GM19035 (cell line): ENCODE measurements at regions not wholly inside any gene's neighbourhood (a gene's known extent, or its start where the extent isn't known, plus 50 kb on each side); places are given as distances from the start of the nearest gene placed in this dataset.

Experiments used
- ATAC-seq: cut with Tn5 transposase; IDR thresholded peaks from one replicate; pipeline ENCODE4 v1.9.1; 2021; ENCODE audit not compliant: unreplicated experiment

DNA sequence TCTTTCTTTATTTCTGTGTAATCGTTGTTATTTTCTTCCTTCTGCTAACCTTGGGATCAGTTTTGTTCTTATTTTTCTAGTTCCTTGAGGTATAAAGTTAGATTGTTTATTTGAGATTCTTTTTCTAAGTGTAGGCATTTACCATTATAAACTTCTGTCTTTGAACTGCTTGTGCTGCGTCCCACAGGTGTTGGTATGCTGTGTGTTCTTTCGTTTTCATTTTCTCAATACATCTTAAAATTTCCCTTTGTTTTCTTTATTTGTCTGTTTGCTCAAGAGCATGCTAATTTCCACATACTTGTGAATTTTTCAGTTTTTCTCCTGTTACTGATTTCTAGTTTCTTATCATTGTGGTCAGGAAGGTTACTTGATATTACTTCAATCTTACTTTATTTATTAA is 873.8 kb upstream of the GCFC2 start:
- ATAC-seq = no peak

DNA sequence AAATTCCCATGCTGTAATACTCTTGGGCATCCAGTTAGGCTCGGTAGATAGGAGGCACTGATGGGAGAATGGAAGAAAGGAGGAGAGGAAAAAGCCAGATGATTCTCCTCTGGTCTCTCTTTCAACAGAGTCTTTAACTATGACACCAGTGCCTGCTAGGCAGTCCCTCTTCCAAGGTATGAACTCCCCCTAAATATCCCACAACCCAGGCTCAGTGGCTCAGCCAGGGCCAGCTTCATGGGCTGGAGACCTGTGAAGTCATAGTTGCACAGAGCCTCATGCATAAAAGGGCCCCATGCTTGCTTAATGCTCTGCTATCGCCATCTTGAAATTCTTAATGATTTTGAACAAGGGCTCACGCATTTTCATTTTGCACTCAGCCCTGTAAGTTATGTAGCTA is 869.2 kb upstream of the GCFC2 start:
- ATAC-seq = no peak

DNA sequence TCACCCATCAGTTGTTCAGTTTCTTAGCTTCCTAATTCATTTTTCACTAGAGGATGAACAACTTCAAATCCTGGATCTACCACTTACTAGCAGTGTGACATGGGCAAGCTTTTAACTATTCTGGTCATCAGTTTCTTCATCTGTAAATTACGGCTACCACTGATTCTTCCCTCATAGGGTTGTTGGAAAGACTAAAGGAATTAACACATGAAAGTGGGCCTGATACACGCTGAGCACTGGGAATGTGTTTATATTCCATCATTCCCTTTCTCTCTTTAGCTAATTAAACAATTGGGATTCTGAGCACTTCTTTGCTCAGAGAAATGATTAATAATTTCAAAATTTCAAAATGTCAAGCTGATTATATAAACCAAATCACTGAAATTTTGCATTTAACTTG is 862.3 kb upstream of the GCFC2 start:
- no peak for ATAC-seq

DNA sequence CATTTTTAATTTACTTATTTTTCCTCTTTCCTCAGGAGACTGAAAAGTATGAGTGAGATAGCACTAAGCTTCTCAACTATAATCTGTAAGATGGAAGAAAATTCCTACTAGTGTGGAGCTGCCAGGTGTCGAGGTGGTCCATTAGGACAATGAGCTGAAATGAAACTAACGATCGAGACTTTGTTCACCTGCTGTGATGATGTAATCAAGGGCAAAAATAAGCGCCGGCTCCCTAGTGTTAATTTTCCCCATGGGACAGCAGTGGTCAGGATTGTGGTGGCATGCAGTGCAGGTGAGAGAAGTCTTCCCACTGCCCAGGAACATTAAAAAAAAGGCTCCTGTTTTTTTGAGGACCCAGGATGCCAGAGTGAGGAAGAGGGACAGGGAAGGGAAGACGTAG is 859.1 kb upstream of the GCFC2 start:
- no peak for ATAC-seq

DNA sequence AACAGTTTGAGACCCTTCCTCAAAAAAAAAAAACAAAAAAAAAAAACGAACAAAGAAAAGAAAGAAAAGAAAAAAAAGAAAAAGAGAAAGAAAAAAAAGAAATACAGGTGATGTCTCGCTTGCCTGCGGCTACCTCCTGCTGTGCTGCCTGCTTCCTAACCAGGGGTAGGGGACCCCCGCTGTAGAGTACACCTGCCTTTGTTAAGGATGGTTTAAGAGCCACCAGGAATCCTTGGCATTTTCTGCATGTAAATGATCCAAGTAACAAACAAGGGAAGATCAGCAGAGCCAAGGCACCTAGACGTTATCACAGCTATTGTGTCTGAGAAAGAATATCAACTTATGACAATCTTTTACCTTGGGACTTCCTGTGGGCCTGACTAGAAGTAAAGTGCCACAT is 856.8 kb upstream of the GCFC2 start:
- ATAC-seq = no peak

GRCh38 chr2:76564734-76565133 is 854.0 kb upstream of the GCFC2 start:
- no peak for ATAC-seq

- no peak for ATAC-seq
Measured at GRCh38 chr2:76563730-76564129, 853.0 kb upstream of the GCFC2 start.

GRCh38 chr2:76558157-76558556 is 847.4 kb upstream of the GCFC2 start:
- ATAC-seq = no peak

- ATAC-seq = no peak
Measured at GRCh38 chr2:76556018-76556417, 845.3 kb upstream of the GCFC2 start.

GRCh38 chr2:76546207-76546606 is 835.5 kb upstream of the GCFC2 start:
- ATAC-seq = no peak

GRCh38 chr2:76544901-76545300 is 834.2 kb upstream of the GCFC2 start:
- ATAC-seq = no peak

DNA sequence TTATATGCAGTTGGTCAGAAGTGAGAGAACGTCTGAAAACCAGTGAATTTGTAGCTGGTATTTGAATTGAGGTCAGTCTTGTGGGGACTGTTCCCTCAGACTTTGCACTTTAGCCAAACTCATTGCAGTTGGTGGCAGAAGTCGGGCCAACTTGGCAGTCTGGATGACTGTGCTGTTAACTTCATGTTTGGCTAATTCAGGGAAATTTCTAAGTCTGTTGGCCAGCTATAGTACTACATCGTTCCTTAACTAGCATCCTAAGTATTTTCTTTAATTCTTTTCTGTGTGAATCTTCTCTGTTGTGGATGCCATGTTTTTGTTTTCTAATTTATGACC is 806.8 kb upstream of the GCFC2 start:
- no peak for ATAC-seq

DNA sequence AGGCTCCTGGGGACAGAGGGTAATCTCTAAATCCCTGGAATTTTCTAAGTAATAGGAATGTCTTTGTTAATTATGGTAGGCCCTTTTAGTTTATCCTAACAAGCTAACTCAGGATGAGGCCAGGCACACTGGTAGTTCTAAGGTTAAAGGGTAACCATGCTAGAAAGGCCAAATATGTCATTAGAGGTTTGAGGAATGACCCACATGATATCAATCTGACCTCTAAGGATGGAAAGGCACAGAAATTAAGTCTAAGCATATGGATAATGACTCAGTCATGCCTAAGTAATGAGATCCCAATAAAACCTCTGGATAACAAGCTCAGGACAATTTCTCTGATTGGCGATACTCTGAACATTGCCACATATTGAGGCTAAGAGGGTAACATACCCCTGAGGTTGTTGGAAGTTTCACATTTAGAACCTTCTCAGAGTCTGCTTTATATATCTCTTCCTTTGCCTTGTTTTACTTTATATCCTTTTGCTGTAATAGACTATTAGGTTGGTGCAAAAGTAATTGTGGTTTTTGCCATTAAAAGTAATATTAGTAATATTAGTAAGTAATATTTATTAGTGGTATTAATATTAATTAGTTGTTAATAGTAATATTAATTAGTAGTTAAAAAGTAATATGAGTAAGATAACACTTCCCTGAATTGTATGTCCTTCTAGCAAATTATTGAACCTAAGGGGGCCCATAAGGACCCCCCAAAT is 806.3 kb upstream of the GCFC2 start:
- ATAC-seq = no peak

DNA sequence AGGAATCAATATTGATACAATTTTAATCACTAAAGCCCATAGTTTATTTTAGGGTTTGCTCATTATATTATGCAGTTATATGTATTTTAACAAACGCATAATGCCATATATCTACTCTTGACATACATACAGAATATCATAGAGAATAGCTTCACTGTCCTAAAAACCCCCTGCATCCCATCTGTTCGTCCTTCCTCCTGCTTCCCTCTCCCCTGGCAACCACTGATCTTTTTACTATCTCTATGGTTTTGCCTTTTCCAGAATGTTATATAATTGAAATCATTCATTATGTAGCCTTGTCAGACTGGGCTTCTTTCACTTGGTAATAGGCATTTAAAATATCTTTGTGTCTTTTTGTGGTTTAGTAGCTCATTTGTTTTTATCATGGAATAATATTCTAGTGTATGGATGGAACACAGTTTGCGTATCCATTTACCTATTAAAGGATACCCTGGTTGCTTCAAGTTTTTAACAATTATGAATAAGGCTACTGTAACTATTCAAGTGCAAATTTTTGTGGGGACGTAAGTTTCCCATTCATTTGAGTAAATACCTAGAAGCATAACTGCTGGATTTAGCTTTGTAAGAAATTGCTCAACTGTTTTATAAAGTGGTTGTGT is 801.6 kb upstream of the GCFC2 start:
- ATAC-seq = no peak

DNA sequence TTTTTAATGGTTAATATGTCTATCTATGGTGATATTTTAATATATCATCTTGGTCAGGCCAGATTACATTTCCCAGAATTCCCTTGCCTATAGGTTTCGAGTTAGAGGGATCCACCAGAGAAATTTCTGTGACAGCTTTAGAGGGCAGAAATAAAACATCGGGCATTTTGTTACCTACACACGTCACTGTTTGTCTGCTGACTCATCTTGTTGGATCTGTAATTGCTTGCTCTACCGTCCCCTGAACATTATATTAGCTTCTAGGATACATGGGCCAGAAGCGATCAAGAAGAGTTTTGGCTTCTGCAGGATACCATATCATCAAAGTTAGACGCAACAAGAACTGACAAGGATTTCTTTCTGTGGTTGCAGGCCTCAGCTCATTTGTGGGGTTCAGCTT is 795.8 kb upstream of the GCFC2 start:
- ATAC-seq = no peak

DNA sequence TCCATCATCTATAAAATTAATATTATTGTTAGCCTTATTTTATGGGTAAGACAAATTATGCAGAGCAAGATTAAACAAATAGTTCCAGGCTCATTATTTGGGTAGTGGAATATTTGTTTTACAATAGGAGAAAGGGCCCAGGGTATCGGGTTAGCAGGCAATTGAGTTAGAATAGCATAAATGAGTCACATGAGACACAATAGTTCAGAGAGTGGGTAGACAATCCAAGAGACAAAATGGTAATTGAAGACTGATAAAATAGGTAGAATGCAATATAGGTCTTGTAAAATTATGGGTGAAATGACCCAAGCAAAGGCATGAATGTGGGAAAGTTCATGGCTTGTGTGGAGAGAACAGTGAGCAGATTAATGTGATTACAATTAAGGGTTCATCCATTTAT is 790.9 kb upstream of the GCFC2 start:
- ATAC-seq = no peak

- ATAC-seq = no peak
Measured at GRCh38 chr2:76498360-76498759, 787.6 kb upstream of the GCFC2 start.

DNA sequence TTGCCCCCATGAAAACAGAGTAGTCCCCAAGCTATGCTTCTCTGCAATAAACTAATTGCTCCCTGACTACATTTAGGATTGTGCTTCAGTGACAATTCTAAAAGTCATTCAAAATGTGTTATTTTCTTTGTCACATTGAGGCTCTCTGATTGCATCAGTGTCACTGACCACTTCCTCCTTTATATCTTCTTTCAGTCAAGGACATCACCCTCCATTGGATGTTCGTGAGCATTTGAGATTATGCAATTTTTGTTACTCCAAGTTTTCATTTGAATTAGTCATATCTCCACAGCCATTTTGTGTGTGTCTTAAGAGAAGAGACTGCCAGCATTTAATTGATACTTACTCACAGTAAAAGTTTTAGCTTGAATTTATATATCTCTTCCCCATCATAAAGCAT is 780.8 kb upstream of the GCFC2 start:
- no peak for ATAC-seq

DNA sequence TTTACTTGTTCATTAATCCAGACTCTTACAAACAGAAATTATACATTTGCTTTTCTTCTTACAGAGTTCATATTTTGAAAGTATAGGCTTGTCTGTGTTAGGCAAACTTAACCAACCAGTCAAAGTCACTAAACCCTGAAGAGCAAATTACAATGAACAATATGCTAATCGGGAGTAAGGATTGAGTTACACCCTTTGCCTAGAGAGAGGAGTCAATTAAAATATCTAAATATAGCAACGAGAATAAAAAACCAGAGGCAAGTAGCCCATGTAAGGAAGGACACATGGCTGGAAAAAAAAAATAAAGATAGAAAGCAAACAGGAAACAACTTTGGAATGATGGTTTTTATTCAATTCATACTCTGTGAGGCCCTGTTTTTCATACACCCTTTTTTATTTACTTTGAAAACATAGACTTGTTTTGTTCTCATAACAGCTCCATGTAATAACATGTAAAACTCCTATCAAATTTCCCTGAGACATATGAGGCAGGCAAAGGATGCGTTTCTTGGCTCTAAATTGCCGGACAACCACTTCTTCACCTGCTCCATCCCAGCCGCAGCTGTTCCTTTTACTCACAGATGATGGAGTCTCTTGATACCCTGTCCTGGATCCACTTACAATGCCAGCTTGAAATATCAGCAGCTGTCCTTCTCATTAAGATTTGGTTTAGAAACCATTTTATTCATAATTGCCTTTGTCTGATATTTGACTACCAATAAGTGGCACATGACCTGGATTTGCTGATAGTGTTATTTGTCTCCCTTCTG is 767.7 kb upstream of the GCFC2 start:
- no peak for ATAC-seq

GRCh38 chr2:76472946-76473345 is 762.2 kb upstream of the GCFC2 start:
- ATAC-seq = no peak

DNA sequence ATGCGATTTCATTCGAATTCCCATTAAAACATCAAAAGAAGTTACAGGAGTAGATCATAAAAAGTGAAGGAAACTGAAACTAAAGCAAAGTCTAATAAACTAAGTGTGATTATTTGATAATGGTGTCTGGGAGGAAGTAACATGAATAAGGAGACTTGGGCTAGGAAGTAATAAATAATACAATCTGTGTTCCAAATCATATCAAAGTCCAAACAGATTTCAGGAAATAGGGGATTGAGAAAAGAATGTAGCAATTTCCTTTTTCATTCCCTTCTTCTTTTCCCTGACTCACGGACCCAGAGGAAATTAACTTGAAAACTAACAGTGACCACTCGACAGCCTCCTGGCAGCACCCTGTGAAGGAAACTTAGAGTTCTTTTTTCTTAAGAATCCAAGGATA is 758.4 kb upstream of the GCFC2 start:
- ATAC-seq = no peak

DNA sequence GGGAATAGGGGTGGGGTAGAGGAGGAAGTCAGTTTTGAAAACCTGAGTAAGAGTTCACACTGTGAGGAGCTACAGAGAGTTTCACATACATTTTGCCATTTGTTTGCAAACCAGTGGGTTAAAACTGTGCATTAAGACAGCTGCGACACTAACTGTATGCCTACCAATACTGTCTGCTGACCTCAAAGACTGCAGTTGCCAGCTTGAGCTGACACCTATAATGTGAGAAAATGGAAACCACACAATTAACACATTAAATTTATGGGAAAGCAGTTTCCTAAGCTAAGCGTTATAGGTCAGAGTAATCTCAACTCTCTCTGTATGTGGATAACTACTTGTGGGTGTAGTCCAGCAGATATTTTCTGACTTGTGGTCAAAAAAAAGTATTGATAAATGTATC is 756.6 kb upstream of the GCFC2 start:
- no peak for ATAC-seq
